ENCODE measurements at regions not wholly inside any gene's neighbourhood (a gene's known extent, or its start where the extent isn't known, plus 50 kb on each side); places are given as distances from the start of the nearest gene placed in this dataset.

- Histone ChIP-seq H3K4me3 (no peak overlapping the region), H3K27me3 (ENCODE audit: insufficient read depth) (no peaks in the 10 kb centered on the region), H3F3A (replicated peaks; ENCODE audit: low read depth) (no peaks in the 10 kb centered on the region), H3K36me3 (ENCODE audit: insufficient read depth) (no peaks in the 10 kb centered on the region), H3K4me1 (ENCODE audit: insufficient read depth) (no peaks in the 10 kb centered on the region), H3K9me2 (ENCODE audit: insufficient read depth) (no peaks in the 10 kb centered on the region; the same call in 1 of the 2 replicates), H3K4me2 (no peak overlapping the region), H2AFZ (no peak overlapping the region), H3K27ac (ENCODE audit: low read depth) (no peak overlapping the region), H3K79me2 (replicated peaks; ENCODE audit: insufficient read depth) (no peaks in the 10 kb centered on the region), H4K20me1 (replicated peaks; ENCODE audit: insufficient read depth) (no peaks in the 10 kb centered on the region)
- peaks cover 11% of the 10 kb centered on the region; the same call in 2 of the 3 replicates for H3K9me3 Mint-ChIP-seq
- DNase-seq (ENCODE audit: low spot score): no peak
- TF ChIP-seq EZH2 (IDR thresholded peaks at IDR 0.05; ENCODE audit: low read depth, unreplicated experiment) (no peak), ZNF114 (CRISPR knock-in tag; IDR thresholded peaks at IDR 0.05) (no peak), JUNB (IDR thresholded peaks at IDR 0.05; ENCODE audit: unreplicated experiment) (no peak), EZH2phosphoT487 (IDR thresholded peaks at IDR 0.05; ENCODE audit: unreplicated experiment) (no peak)
- H3K4me3 Mint-ChIP-seq: no peak overlapping the region
- H3K27me3 Mint-ChIP-seq (ENCODE audit: insufficient read depth, low read depth, poor library complexity): peaks cover 8% of the 10 kb centered on the region
- H3K36me3 Mint-ChIP-seq (ENCODE audit: low read depth): no peaks in the 10 kb centered on the region; the same call in 2 of the 3 replicates
- ATAC-seq: no peak
- H3K4me1 Mint-ChIP-seq: peaks cover 4% of the 10 kb centered on the region
- no peak overlapping the region for H3K27ac Mint-ChIP-seq
Observed at GRCh38 chr11:71381781-71382505, 66.2 kb downstream of the DHCR7 start.

GRCh38 chr11:71379701-71380100 lies 68.5 kb downstream of the DHCR7 start:
- H3K79me2 ChIP-seq (replicated peaks; ENCODE audit: insufficient read depth): no peaks in the 10 kb centered on the region
- H3K4me3 ChIP-seq: no peak overlapping the region
- no peak for DNase-seq (ENCODE audit: low spot score)
- H3K4me1 ChIP-seq (ENCODE audit: insufficient read depth): no peaks in the 10 kb centered on the region
- H3K4me1 Mint-ChIP-seq: peaks cover 4% of the 10 kb centered on the region
- no peaks in the 10 kb centered on the region; the same call in 1 of the 2 replicates for H3K9me2 ChIP-seq (ENCODE audit: insufficient read depth)
- no peak overlapping the region for H2AFZ ChIP-seq
- H3K27me3 Mint-ChIP-seq (ENCODE audit: insufficient read depth, low read depth, poor library complexity): peaks cover 4% of the 10 kb centered on the region
- no peak overlapping the region for H3K4me3 Mint-ChIP-seq
- H3K27me3 ChIP-seq (ENCODE audit: insufficient read depth): no peaks in the 10 kb centered on the region
- no peaks in the 10 kb centered on the region for H4K20me1 ChIP-seq (replicated peaks; ENCODE audit: insufficient read depth)
- peaks cover 11% of the 10 kb centered on the region for H3K9me3 Mint-ChIP-seq
- ATAC-seq: no peak
- no peaks in the 10 kb centered on the region; the same call in 2 of the 3 replicates for H3K36me3 Mint-ChIP-seq (ENCODE audit: low read depth)
- H3K4me2 ChIP-seq: no peak overlapping the region
- H3K27ac ChIP-seq (ENCODE audit: low read depth): no peak overlapping the region
- no peaks in the 10 kb centered on the region for H3K36me3 ChIP-seq (ENCODE audit: insufficient read depth)
- H3K27ac Mint-ChIP-seq: no peak overlapping the region
- no peaks in the 10 kb centered on the region for H3F3A ChIP-seq (replicated peaks; ENCODE audit: low read depth)
- TF ChIP-seq EZH2 (IDR thresholded peaks at IDR 0.05; ENCODE audit: low read depth, unreplicated experiment) (no peak), ZNF114 (CRISPR knock-in tag; IDR thresholded peaks at IDR 0.05) (no peak), CTCF (conservative IDR thresholded peaks at IDR 0.05; ENCODE audit: low read depth in 2 of 2) (no peak), NANOG (IDR thresholded peaks at IDR 0.05; ENCODE audit: borderline replicate concordance) (no peak), POLR2AphosphoS5 (IDR thresholded peaks at IDR 0.05; ENCODE audit: low read depth) (no peak), CREB1 (CRISPR knock-in tag; IDR thresholded peaks at IDR 0.05; ENCODE audit: low read depth) (no peak)

Measured in GM23338 (cell line).